ENCODE measurements at regions not wholly inside any gene's neighbourhood (a gene's known extent, or its start where the extent isn't known, plus 50 kb on each side); places are given as distances from the start of the nearest gene placed in this dataset.

- no peak for ATAC-seq
- H3K4me3 Mint-ChIP-seq: no peak overlapping the region
- H3K27ac Mint-ChIP-seq: no peak overlapping the region
- H3K4me1 Mint-ChIP-seq: no peaks in the 10 kb centered on the region
- no peaks in the 10 kb centered on the region for H3K36me3 Mint-ChIP-seq
- no peaks in the 10 kb centered on the region for H3K9me3 Mint-ChIP-seq
- no peak for DNase-seq (ENCODE audit: low spot score in 2 of 2)
Observed at GRCh38 chr10:78535716-78536218, 502.1 kb downstream of the RPS24 start.

DNA sequence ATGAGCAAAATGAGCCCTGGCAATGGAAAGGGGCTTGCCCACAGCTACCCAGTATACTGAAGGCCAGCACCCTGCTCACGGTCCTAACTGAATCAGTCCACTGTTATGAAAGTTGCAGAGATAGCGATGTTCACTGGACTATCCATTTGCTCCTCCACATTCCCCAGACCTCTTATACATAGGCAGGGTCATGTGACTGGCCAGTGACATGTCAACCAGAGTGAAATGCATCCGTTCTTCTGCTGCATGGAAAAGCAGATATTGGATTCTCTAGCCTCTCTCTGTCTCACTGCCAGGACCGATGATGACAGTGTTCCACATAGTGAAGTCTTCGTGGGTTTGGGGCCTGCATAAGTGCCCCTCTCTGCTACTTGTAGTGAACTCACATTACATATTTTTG lies 503.4 kb downstream of the RPS24 start:
- Mint-ChIP-seq H3K9me3 (no peaks in the 10 kb centered on the region), H3K4me3 (no peak overlapping the region), H3K36me3 (no peaks in the 10 kb centered on the region), H3K4me1 (no peaks in the 10 kb centered on the region), H3K27ac (no peak overlapping the region)
- DNase-seq (ENCODE audit: low spot score in 2 of 2): no peak
- no peak for ATAC-seq

DNA sequence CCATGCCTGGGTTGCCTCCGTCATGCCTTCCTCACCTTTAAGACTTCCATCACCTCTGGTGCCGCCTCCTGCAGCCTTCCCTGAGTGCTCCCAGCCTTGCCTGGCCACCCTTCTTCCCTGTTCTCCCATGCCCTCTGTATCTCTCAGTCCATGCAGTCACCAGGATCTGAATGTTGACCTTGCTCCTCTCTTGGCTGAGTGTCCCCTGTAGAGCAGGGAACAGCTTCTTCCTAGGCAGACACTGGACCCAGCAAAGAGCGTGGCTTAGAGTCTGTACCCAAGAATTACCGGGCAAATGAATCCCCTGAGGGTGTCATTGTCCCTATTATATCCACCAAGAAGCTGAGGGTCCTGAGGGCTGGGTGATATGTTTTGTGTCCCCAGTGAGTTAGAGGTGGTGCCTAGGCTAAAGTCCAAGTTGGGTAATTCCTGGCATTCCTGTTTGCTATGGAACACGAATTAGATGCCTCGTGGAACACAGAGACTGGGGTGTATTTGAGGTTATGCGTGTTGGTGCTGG lies 505.6 kb downstream of the RPS24 start:
- ATAC-seq: no peak
- Mint-ChIP-seq H3K27ac (no peak overlapping the region), H3K4me3 (no peak overlapping the region), H3K9me3 (no peaks in the 10 kb centered on the region), H3K36me3 (no peaks in the 10 kb centered on the region), H3K4me1 (no peaks in the 10 kb centered on the region)
- DNase-seq (ENCODE audit: low spot score in 2 of 2): no peak

GRCh38 chr10:78540355-78541076 lies 506.9 kb downstream of the RPS24 start:
- H3K9me3 Mint-ChIP-seq: no peaks in the 10 kb centered on the region
- no peak for DNase-seq (ENCODE audit: low spot score in 2 of 2)
- no peak overlapping the region for H3K27ac Mint-ChIP-seq

DNA sequence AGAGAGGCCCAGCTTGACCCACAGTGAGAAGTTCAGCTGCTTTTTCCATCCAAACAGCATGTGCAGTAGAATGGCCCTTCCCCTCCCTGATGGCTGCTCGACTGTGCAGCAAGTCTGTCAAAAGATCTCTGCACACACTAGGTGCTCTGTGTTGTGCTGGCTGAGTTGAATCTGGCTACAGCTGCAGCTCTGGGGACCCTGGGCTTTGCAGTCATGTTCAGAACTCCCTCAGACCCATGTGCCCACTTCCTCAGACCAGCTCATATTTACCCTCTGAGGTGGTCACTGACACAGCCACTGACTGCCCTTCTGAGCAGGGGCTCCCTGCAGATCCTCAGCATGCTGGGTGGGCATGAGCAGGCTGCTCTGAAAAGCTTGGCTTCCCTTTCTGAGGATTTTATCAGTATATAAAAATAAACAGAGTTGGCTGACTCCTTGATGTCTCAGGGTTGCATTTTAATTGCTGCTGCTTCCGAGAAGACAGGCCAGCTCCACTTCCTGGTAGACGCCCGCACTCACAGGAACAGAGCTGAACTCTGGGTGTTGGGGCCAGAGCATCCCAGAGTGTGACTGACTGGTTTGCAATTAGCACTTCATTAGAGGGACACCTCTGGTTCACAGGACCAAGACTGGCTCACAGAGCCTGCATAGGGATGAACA lies 507.9 kb downstream of the RPS24 start:
- Mint-ChIP-seq H3K36me3 (no peaks in the 10 kb centered on the region), H3K4me1 (no peaks in the 10 kb centered on the region), H3K9me3 (no peaks in the 10 kb centered on the region), H3K4me3 (no peak overlapping the region), H3K27ac (no peak overlapping the region)
- DNase-seq (ENCODE audit: low spot score in 2 of 2): no peak
- no peak for ATAC-seq

More at GRCh38 chr10:78540355-78541076, 506.9 kb downstream of the RPS24 start:
- H3K36me3 Mint-ChIP-seq: no peaks in the 10 kb centered on the region
- H3K4me1 Mint-ChIP-seq: no peaks in the 10 kb centered on the region
- ATAC-seq: no peak
- H3K4me3 Mint-ChIP-seq: no peak overlapping the region

- Mint-ChIP-seq H3K27ac (no peak overlapping the region), H3K9me3 (no peaks in the 10 kb centered on the region), H3K4me1 (no peaks in the 10 kb centered on the region), H3K4me3 (no peak overlapping the region), H3K36me3 (no peaks in the 10 kb centered on the region)
- ATAC-seq (no peak), DNase-seq (ENCODE audit: low spot score in 2 of 2) (no peak)
Observed at GRCh38 chr10:78542141-78542489, 508.5 kb downstream of the RPS24 start.

DNA sequence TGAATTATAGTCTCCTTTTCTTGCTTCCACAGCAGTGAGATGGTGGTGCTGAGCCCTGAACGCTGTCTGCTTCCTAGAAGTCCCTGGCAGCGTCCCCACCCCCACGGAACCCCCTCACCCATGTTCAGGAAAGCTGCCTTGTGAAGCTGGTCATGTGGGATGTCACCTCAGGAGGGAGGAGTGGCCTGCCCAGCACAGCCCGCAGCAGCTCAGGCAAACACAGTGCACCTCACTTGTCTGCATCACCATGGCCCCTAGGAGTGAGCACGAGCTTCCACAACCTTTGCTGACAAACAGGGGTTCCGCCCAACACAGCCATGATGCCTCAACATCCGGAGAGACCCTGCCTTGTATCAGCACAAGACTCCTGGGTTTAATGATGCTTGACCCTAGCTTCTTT lies 508.9 kb downstream of the RPS24 start:
- no peak overlapping the region for H3K27ac Mint-ChIP-seq
- H3K4me1 Mint-ChIP-seq: no peaks in the 10 kb centered on the region
- no peaks in the 10 kb centered on the region for H3K36me3 Mint-ChIP-seq
- ATAC-seq (no peak), DNase-seq (ENCODE audit: low spot score in 2 of 2) (no peak)
- no peak overlapping the region for H3K4me3 Mint-ChIP-seq
- no peaks in the 10 kb centered on the region for H3K9me3 Mint-ChIP-seq

GRCh38 chr10:78543031-78543748 lies 509.5 kb downstream of the RPS24 start:
- Mint-ChIP-seq H3K4me1 (no peaks in the 10 kb centered on the region), H3K36me3 (no peaks in the 10 kb centered on the region), H3K9me3 (no peaks in the 10 kb centered on the region), H3K27ac (no peak overlapping the region), H3K4me3 (no peak overlapping the region)
- ATAC-seq: no peak
- DNase-seq (ENCODE audit: low spot score in 2 of 2): no peak

DNA sequence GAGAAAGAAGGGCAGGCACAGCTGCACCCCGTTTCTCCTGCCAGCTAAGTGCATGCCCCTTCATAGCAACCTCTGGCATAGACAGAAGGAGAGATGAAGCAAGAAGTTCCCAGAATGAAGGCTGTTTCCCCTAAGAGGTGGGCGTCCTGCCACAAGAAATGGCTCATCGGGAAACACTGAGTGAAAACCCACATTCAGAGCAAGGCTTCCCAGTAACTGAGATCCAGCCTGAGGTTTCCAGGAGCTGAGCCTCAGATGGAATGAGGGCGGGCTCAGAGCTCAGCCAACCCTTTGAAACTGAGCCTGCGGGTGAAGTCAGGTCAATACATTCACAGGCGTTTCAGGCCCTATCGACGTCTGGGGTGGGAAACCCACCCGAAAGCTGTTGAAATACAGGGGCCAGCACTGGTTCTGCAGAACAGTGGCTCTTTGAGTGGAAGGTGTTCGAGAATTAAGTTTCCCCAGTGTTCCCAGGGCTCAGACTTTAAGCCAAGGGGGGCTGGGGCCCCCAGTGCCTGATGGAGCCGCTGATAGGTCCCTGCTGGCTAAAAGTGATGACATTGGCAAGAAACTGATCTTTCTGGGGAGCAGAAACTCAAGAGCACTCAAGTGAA lies 510.2 kb downstream of the RPS24 start:
- Mint-ChIP-seq H3K9me3 (no peaks in the 10 kb centered on the region), H3K4me3 (no peak overlapping the region), H3K4me1 (no peaks in the 10 kb centered on the region), H3K27ac (no peak overlapping the region), H3K36me3 (no peaks in the 10 kb centered on the region)
- ATAC-seq (no peak), DNase-seq (ENCODE audit: low spot score in 2 of 2) (no peak)

DNA sequence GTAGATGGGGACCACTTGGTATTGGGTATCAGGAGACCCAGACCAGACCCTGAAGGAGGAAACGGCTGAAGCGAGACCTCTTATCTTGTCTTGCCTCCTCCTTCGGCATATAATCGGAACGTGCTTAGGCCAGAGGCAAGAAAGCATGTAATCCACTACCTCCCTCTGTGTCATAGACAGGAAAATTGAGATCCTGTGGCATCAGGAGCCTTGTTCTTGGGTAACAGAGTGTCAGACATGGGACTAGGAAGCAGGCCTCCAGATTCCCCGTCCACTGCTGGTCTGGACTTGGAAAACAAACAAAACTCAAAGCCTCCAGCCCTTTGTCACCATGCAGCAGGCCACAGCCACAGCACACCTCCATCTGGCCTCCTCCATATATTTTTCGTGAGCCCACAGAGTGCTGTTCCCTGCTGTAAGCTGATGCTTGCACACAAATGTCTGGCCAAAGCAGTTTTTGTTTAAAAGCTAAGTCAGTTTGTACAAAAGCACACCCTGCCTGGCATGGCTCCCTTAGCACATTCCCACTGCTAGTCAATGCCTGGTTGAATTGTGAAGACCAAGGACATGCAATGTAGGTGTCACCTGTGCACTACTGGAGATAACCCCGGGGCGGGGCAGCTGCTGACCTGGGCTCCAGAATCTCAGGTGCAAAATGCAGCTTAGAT lies 510.9 kb downstream of the RPS24 start:
- no peak overlapping the region for H3K27ac Mint-ChIP-seq
- no peaks in the 10 kb centered on the region for H3K36me3 Mint-ChIP-seq

GRCh38 chr10:78545756-78546155 lies 512.1 kb downstream of the RPS24 start:
- Mint-ChIP-seq H3K4me3 (no peak overlapping the region), H3K9me3 (no peaks in the 10 kb centered on the region), H3K27ac (no peak overlapping the region), H3K36me3 (no peaks in the 10 kb centered on the region), H3K4me1 (no peaks in the 10 kb centered on the region)
- no peak for DNase-seq (ENCODE audit: low spot score in 2 of 2)
- no peak for ATAC-seq

More for the DNA sequence above, 510.9 kb downstream of the RPS24 start:
- Mint-ChIP-seq H3K4me3 (no peak overlapping the region), H3K4me1 (no peaks in the 10 kb centered on the region), H3K9me3 (no peaks in the 10 kb centered on the region)
- DNase-seq (ENCODE audit: low spot score in 2 of 2) (no peak), ATAC-seq (no peak)

- ATAC-seq (no peak), DNase-seq (ENCODE audit: low spot score in 2 of 2) (no peak)
- H3K4me3 Mint-ChIP-seq: no peak overlapping the region
- H3K4me1 Mint-ChIP-seq: no peaks in the 10 kb centered on the region
- H3K27ac Mint-ChIP-seq: no peak overlapping the region
- no peaks in the 10 kb centered on the region for H3K9me3 Mint-ChIP-seq
- H3K36me3 Mint-ChIP-seq: no peaks in the 10 kb centered on the region
Observed at GRCh38 chr10:78547397-78547796, 513.7 kb downstream of the RPS24 start.

DNA sequence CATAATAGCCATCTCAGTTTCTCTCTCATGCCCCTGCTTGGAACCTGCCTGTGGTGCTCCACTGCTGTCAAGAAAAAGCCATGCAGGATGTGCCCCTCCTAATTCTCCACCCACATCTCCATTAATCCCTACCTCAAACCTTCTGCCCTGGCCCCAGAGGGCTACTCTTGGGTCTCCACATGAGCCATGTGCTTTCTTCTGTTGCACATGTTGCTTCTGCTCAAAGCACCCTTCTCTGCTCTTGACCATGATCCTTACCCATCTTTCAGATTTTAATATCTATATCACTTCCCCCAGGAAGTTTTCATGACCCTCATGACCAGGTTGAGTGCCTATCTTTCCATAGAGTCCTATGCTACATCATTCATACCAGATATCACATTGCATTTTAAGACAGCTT lies 514.2 kb downstream of the RPS24 start:
- no peaks in the 10 kb centered on the region for H3K36me3 Mint-ChIP-seq
- H3K27ac Mint-ChIP-seq: no peak overlapping the region
- ATAC-seq (no peak), DNase-seq (ENCODE audit: low spot score in 2 of 2) (no peak)
- no peak overlapping the region for H3K4me3 Mint-ChIP-seq
- no peaks in the 10 kb centered on the region for H3K4me1 Mint-ChIP-seq
- no peaks in the 10 kb centered on the region for H3K9me3 Mint-ChIP-seq

DNA sequence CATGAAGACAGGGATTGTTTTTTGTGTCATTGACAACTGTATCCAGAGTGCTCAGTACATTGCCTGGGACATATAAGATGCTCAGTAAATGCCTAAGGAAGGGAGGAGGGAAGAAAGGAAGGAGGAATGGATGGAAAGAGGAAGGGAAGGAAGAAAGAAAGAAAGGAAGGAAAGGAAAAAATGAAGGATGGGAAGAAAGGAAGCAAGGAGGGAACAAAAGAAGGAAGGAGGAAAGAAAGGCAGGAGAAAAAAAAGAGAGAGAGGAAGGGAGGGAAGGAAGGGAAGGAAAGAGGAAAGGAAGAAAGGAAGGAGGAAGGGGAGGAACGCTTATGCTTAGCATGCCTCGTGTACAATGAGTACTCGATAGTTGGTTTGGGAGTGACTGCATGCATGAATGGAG lies 514.7 kb downstream of the RPS24 start:
- ATAC-seq (no peak), DNase-seq (ENCODE audit: low spot score in 2 of 2) (no peak)
- no peak overlapping the region for H3K27ac Mint-ChIP-seq
- no peaks in the 10 kb centered on the region for H3K4me1 Mint-ChIP-seq
- no peak overlapping the region for H3K4me3 Mint-ChIP-seq
- no peaks in the 10 kb centered on the region for H3K9me3 Mint-ChIP-seq
- H3K36me3 Mint-ChIP-seq: no peaks in the 10 kb centered on the region
